PC-3 (cell line): ENCODE measurements at regions not wholly inside any gene's neighbourhood (a gene's known extent, or its start where the extent isn't known, plus 50 kb on each side); places are given as distances from the start of the nearest gene placed in this dataset.

ENCODE experiments used
- EZH2 ChIP-seq: fragments of 300-600 bp; sonication (generic); IDR thresholded peaks from one replicate; pipeline ENCODE4 v1.6.1; 2017; ENCODE audit warnings: antibody characterized with exemption, mild to moderate bottlenecking, low read length; ENCODE audit not compliant: unreplicated experiment
- EZH2phosphoT487 ChIP-seq: fragments of 300-600 bp; sonication (generic); IDR thresholded peaks from 2 replicates; pipeline ENCODE4 v1.6.1; 2018; ENCODE audit warnings: mild to moderate bottlenecking, antibody characterized with exemption, low read length, borderline replicate concordance
- TF ChIP-seq, protein P1 (sequence below): fragments of 300-600 bp; sonication (generic); conservative IDR thresholded peaks from 2 replicates; pipeline ENCODE4 v1.5.1; 2017; ENCODE audit warnings: antibody characterized with exemption, low read depth, mild to moderate bottlenecking, low read length

DNA sequence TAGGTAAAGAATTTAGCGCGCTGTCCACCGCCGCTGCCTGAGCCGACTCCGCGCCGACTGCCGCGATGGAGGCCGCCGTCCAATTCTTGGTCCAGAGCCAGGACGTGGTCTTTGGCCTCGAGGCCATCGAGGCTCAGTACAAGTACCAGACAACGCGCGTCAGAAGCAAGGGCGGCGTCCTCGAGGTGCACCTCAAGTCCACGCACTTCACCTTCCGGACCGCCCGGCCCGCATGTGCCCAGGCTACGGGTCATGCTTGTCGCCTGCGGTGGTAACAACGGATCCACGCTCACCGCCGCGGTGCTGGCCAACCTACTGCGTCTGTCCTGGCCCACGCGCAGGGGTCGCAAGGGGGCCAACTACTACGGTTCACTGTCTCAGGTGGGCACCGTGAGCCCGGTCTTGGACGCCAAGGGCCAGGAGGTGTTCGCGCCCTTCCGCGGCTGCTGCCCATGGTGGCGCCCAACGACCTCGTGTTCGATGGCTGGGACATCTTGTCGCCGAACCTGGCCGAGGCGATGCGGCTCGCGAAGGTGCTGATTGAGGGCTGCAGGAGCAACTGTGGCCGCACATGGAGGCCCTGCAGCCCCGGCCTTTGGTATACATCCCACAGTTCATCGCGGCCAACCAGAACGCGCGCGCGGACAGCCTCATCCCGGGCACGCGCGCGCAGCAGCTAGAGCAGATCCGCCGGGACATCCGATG, 128.0 kb downstream of the ANAPC4 start:
- TF ChIP-seq EZH2phosphoT487 (no peak), EZH2 (no peak)
- TF ChIP-seq, protein P1, sequence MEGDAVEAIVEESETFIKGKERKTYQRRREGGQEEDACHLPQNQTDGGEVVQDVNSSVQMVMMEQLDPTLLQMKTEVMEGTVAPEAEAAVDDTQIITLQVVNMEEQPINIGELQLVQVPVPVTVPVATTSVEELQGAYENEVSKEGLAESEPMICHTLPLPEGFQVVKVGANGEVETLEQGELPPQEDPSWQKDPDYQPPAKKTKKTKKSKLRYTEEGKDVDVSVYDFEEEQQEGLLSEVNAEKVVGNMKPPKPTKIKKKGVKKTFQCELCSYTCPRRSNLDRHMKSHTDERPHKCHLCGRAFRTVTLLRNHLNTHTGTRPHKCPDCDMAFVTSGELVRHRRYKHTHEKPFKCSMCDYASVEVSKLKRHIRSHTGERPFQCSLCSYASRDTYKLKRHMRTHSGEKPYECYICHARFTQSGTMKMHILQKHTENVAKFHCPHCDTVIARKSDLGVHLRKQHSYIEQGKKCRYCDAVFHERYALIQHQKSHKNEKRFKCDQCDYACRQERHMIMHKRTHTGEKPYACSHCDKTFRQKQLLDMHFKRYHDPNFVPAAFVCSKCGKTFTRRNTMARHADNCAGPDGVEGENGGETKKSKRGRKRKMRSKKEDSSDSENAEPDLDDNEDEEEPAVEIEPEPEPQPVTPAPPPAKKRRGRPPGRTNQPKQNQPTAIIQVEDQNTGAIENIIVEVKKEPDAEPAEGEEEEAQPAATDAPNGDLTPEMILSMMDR = no peak
